Spleen (tissue), 7 donors: ENCODE measurements at regions not wholly inside any gene's neighbourhood (a gene's known extent, or its start where the extent isn't known, plus 50 kb on each side); places are given as distances from the start of the nearest gene placed in this dataset.

Experiments used
- CTCF ChIP-seq, 11 experiments: fragments of 200-600 bp in 7 of 11; fragments of 450-650 bp in 4 of 11; sonication (generic) in 4 of 11; IDR thresholded peaks in 8 of 11; conservative IDR thresholded peaks in 3 of 11; 1 replicate in 7 of 11; 2 replicates in 4 of 11; pipeline versions ENCODE4 v1.4.0 to v1.8.0; 2016 to 2021; ENCODE audit warnings: antibody characterized with exemption in 11 of 11, inconsistent platforms in 4 of 11, mild to moderate bottlenecking in 1 of 11
- POLR2A ChIP-seq, 3 donors: fragments of 450-650 bp; IDR thresholded peaks; one replicate each; pipeline ENCODE4 v1.5.1; 2017; ENCODE audit warnings: antibody characterized with exemption in 3 of 3, mild to moderate bottlenecking in 1 of 3
- donor health status: DM: no; HTN: no; CAD: no; lungs with moderate emphysema.
- donor health status: DM: no; HTN: no; CAD: no.
- donor health status: DM: no; HTN: no; CAD: no.

GRCh38 chr6:14501240-14501639, 383.7 kb downstream of the CD83 start:
- TF ChIP-seq CTCF (IDR thresholded peaks at IDR 0.05 in 8 of 11, conservative IDR thresholded peaks at IDR 0.05 in 3 of 11) (no peak), POLR2A (IDR thresholded peaks at IDR 0.05) (no peak)
